ENCODE measurements at regions not wholly inside any gene's neighbourhood (a gene's known extent, or its start where the extent isn't known, plus 50 kb on each side); places are given as distances from the start of the nearest gene placed in this dataset.

DNA sequence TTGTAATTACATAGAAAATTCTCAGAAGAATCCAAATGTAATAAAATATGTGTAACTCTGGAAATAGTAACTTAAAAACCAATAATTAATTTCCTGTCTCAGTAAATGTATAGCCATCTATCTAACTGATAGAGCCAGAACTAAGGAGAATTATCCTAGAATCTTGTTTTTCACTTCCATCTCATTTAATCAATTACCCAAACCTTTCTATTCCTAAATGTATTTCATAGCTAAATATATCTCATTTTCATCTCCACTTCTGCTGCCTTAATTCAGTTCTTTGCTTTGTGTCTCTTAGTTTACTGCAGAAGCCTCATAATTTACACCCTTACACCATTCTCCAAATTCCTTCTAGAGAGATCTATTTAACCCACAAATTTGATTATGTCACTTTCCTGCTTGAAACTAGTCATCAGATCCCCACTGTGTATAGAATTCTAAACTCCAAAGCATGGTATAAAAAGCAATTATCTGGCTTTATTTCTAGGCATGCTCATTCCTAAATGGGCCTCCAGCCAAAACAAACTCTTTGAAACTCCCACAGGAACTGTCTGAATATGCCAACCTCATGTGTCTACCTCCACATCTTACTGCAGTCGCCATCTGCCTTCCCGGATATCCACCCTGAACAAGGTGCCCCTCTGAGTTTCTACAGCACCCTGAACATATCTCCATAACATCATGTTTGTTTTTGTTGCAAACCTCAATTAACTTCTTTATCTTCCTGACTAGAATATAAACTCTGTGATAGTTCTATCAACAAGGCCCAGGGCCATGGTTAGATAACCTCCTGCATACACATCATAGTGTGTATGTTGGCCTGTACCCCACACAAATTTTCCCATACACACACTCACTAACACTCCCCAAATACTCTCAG lies 70.5 kb upstream of the ADTRP start:
- TF ChIP-seq CTCF (IDR thresholded peaks at IDR 0.05) (no peak), POLR2A (IDR thresholded peaks at IDR 0.05) (no peak)

Data from adrenal gland (tissue), 5 donors.